T-helper 17 cell (primary cell): ENCODE measurements at regions not wholly inside any gene's neighbourhood (a gene's known extent, or its start where the extent isn't known, plus 50 kb on each side); places are given as distances from the start of the nearest gene placed in this dataset.

ENCODE experiments used
- ATAC-seq: fragments of 150-1000 bp; cut with Tn5 transposase; 2 replicates; pipeline ENCODE4 v1.10.0; 2021; ENCODE audit warnings: mild to moderate bottlenecking, moderate library complexity
- DNase-seq, 3 donors: peaks; one replicate each; pipeline versions ENCODE4 v3.0.0 to v3.0.0-alpha.2; 2020 to 2021
- H3K9me3 ChIP-seq: one replicate; pipeline ENCODE4 v1.7.0; 2013; ENCODE audit warnings: low read length, mild to moderate bottlenecking; ENCODE audit not compliant: control insufficient read depth, poor library complexity, severe bottlenecking
- H3K27ac Mint-ChIP-seq: one replicate; pipeline ENCODE4 v1.8.0; 2022; ENCODE audit warnings: mild to moderate bottlenecking, moderate library complexity, mixed read lengths
- H3K27me3 Mint-ChIP-seq: one replicate; pipeline ENCODE4 v1.8.0; 2022; ENCODE audit warnings: mixed read lengths
- H3K36me3 Mint-ChIP-seq: one replicate; pipeline ENCODE4 v1.8.0; 2022; ENCODE audit warnings: low read depth, mixed read lengths
- H3K4me1 Mint-ChIP-seq: one replicate; pipeline ENCODE4 v1.8.0; 2022; ENCODE audit warnings: mild to moderate bottlenecking, mixed read lengths
- H3K4me3 Mint-ChIP-seq: one replicate; pipeline ENCODE4 v1.8.0; 2022; ENCODE audit warnings: mild to moderate bottlenecking, moderate library complexity, mixed read lengths

DNA sequence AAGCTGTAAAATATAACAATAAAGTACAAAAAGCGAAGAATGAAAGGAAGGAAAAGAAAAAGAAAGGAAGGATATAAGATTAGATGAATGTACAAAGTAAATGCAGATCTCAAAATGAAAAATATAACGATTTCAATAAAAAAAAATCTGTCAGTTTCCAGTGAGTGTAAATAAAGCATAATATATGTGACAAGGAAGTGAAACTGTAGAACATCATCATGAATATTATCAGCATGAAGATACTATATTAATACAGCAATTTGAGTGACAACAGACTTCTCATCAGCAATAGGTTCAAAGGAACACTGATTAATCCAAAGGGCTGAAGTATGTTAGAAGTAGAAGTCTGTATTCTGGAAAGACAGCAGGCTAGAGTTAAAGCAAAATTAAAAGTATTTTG is 659.5 kb upstream of the MBL2 start:
- no peak for ATAC-seq
- DNase-seq = no peak
- Mint-ChIP-seq H3K27me3 (no peaks in the 10 kb centered on the region), H3K4me3 (no peak overlapping the region), H3K4me1 (no peaks in the 10 kb centered on the region), H3K36me3 (no peaks in the 10 kb centered on the region), H3K27ac (no peak overlapping the region)
- H3K9me3 ChIP-seq = no peaks in the 10 kb centered on the region

DNA sequence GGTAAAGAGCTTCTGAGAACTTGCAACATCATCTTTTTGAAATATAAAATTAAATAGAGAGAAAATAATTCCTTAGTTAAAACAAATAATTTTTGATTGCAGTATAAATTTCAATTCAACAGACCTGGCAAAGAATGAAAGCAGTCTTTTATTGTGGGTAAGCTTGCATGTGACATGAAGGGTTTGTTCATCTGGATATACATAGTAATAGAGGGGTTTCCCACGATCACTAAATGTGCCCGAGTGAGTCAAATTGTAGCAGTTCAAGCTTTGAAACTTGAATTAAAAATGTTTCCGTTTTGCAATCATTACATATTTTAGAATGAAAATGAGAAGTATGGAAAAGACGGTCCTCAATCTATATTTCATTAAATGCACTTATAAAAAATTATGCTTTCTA is 658.4 kb upstream of the MBL2 start:
- H3K9me3 ChIP-seq = no peaks in the 10 kb centered on the region
- H3K27me3 Mint-ChIP-seq = no peaks in the 10 kb centered on the region
- H3K27ac Mint-ChIP-seq = no peak overlapping the region
- H3K4me3 Mint-ChIP-seq = no peak overlapping the region
- no peaks in the 10 kb centered on the region for H3K4me1 Mint-ChIP-seq
- no peaks in the 10 kb centered on the region for H3K36me3 Mint-ChIP-seq
- ATAC-seq (no peak), DNase-seq (no peak)

DNA sequence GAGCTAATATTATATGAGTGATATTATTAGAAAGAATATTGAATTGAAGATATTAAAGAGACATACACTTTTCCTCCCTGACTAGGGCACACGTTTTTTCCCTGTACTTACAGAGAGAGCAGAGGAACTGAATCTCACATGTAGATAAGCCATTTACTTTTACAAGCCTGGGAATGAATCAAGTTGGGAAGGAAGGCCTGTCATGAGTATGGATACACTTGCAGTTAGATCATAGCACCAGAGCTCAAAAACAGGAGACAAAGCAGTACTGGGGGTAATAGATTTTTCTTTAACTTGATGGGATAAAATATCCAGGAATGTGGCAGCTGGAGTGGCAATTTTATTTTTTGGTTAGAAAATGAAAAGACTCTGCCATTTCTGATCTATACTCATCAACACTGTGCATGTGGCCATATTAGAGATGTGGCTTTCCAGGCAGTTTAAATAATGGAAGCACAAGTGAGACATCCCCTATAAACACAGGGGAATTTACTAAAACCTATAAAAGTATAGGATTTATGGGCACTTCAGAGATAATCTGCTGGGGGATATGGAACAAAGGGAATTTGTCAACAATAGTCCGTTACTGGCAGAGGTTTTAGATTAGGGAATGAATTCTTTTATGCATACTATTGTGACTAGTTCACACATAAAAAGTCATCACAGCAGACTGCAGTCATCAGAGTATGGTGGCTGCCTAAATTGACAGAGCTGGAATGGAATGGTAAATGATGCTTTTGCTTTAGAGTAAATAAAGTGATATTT is 657.7 kb upstream of the MBL2 start:
- ATAC-seq (no peak), DNase-seq (no peak)
- no peak overlapping the region for H3K4me3 Mint-ChIP-seq
- no peaks in the 10 kb centered on the region for H3K27me3 Mint-ChIP-seq
- H3K36me3 Mint-ChIP-seq = no peaks in the 10 kb centered on the region
- no peak overlapping the region for H3K27ac Mint-ChIP-seq
- no peaks in the 10 kb centered on the region for H3K9me3 ChIP-seq
- H3K4me1 Mint-ChIP-seq = no peaks in the 10 kb centered on the region

DNA sequence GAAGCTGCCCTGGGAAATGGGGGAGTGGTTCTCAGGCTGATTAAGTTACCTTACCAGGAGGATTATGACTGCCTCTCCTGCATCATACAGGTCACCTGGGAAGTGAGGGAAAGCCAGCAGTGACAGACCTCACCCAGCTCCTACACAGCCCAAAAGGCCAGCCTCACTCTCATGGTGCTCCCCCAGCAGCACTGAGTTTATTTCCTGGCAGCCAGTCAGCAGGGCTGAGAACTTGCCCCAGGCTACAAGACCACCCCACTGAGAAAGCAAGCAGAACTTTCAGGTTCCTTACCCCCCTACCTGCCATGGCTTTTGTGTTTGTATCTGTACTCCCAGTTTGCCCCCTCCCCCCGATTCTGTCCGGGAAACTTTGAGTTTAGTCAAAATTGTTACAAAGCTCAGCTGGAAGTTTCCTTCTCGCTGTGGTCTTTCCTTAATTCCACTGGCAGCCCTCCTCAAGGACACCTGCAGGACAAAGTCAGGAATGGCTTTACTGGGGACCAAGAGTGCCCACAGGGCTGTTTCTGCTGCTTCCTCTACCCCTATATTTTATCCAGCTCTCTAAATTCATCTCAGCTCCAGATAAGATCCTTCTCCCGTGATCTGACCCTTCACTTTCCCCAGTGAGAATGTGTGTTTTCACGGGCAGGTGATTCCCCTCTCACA is 649.8 kb upstream of the MBL2 start:
- Mint-ChIP-seq H3K27ac (no peak overlapping the region), H3K4me1 (no peaks in the 10 kb centered on the region), H3K4me3 (no peak overlapping the region), H3K27me3 (no peaks in the 10 kb centered on the region), H3K36me3 (no peaks in the 10 kb centered on the region)
- DNase-seq (no peak), ATAC-seq (no peak)
- no peaks in the 10 kb centered on the region for H3K9me3 ChIP-seq

DNA sequence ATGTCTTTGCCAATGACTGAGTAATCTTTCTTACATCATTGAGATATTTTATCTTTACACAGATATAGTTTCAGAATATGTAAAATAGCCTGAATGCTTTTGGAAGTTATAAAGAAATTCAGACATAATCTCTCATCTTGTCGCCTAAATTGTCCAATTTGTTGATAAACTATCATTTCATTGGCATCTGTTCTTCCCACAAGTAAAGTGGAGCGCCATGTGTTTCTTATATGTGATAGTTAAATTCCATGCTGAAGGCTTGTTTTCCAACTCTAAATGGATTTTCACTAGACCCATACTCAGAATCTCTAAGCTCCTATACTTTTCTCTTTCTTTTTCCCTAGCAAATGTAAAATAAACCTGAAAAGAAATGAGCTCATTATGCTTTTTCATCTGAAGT is 640.1 kb upstream of the MBL2 start:
- H3K4me3 Mint-ChIP-seq = no peak overlapping the region
- H3K9me3 ChIP-seq = no peaks in the 10 kb centered on the region
- no peak for ATAC-seq
- H3K36me3 Mint-ChIP-seq = no peaks in the 10 kb centered on the region
- no peaks in the 10 kb centered on the region for H3K4me1 Mint-ChIP-seq
- H3K27me3 Mint-ChIP-seq = no peaks in the 10 kb centered on the region
- DNase-seq = no peak
- no peak overlapping the region for H3K27ac Mint-ChIP-seq

DNA sequence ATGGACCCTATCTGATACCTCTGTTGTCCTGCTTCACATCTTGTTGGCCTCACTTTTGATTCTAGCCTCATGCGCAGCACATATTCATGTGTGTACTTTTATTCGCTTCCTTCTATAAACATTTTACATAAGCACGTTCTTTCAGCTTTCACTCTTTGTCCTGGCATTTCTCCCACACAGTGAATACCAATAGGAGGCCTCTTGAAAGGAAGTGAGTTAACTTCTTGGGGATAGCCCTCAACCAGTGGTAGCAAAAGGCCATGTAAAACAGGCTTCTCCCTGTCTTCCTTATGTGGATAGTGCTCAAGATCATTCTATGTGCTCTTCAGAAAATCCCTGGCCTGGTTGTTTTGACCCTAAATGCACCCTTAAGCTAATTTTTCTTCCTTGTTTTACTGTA is 633.9 kb upstream of the MBL2 start:
- no peaks in the 10 kb centered on the region for H3K27me3 Mint-ChIP-seq
- no peak overlapping the region for H3K4me3 Mint-ChIP-seq
- ATAC-seq (no peak), DNase-seq (no peak)
- no peaks in the 10 kb centered on the region for H3K36me3 Mint-ChIP-seq
- H3K4me1 Mint-ChIP-seq = no peaks in the 10 kb centered on the region
- H3K9me3 ChIP-seq = no peaks in the 10 kb centered on the region
- no peak overlapping the region for H3K27ac Mint-ChIP-seq

DNA sequence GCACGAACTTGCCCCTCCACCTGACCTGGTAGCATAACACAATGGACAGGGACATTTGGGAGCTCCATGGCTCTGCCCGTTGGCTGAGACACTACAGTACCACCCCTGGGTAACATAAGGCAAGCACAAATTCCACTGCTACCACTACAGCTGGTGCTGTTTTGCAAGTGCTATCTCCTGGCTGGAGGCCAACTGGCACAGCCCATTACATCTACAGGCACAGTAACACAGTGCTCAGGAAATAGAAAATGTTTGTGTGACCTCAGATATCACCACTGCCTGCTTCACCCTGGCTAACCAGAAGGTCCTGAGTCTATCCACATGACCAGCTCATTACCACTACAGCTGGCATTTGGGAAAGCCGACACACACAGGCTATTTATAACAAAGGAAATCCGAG is 631.1 kb upstream of the MBL2 start:
- Mint-ChIP-seq H3K4me3 (no peak overlapping the region), H3K27ac (no peak overlapping the region), H3K27me3 (no peaks in the 10 kb centered on the region), H3K4me1 (no peaks in the 10 kb centered on the region), H3K36me3 (no peaks in the 10 kb centered on the region)
- ATAC-seq (no peak), DNase-seq (no peak)
- no peaks in the 10 kb centered on the region for H3K9me3 ChIP-seq

DNA sequence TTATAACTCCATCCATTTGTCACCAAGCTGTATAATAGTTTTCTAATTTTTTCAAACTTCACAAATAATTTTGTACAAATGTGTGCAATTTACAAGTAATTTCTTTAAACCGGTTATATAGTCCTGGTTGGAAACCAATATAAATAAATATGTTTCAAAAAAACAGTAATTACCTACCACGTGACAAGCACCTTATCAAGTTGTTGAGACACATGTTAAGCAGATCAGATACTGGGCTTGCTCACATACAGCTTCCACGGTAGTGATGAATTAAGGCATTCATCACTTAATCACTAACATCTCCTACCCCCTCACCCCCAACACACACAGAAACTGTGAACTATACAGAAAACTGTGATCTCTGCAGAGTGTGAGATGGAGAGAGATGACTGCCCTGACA is 630.0 kb upstream of the MBL2 start:
- Mint-ChIP-seq H3K4me1 (no peaks in the 10 kb centered on the region), H3K36me3 (no peaks in the 10 kb centered on the region), H3K27ac (no peak overlapping the region), H3K4me3 (no peak overlapping the region), H3K27me3 (no peaks in the 10 kb centered on the region)
- DNase-seq (no peak), ATAC-seq (no peak)
- H3K9me3 ChIP-seq = no peaks in the 10 kb centered on the region

DNA sequence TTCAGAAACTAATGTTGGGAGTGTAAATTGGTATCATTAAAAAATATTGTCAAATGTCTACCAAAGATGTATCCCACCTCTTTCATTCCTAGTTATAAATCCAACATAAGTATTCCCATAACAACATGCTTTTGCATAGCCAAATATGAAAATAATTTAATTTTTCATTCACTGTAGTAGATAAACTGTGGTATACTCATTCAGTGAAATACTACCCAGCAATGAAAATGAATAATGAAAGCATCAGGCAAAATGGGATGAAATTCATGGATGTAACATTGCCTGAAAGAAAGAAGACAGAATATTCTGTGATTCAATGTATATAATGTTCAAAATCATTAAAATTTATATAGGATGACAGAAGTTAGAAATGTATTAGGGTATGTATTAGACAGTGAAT is 629.0 kb upstream of the MBL2 start:
- no peak overlapping the region for H3K27ac Mint-ChIP-seq
- ATAC-seq = no peak
- no peaks in the 10 kb centered on the region for H3K9me3 ChIP-seq

DNA sequence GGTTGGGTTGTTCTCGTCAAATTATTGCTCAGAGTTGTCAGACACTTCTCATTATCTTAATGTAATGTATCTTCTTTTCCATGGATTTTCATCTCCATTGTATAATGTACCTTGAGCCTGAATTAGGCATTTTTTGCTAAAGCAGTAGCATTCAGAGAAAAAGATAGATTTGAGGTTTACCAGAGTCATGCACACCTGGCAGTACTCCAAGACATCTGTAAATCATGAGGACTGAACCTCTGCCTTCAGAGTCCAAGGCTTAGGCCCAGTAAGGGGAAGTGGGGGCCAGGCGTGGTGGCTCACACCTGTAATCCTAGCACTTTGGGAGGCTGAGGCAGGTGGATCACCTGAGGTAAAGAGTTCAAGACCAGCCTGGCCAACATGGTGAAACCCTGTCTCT is 624.3 kb upstream of the MBL2 start:
- Mint-ChIP-seq H3K27ac (no peak overlapping the region), H3K4me3 (no peak overlapping the region), H3K4me1 (no peaks in the 10 kb centered on the region), H3K27me3 (no peaks in the 10 kb centered on the region), H3K36me3 (no peaks in the 10 kb centered on the region)
- DNase-seq (no peak), ATAC-seq (no peak)
- no peaks in the 10 kb centered on the region for H3K9me3 ChIP-seq

More for the DNA sequence above, 629.0 kb upstream of the MBL2 start:
- Mint-ChIP-seq H3K4me3 (no peak overlapping the region), H3K4me1 (no peaks in the 10 kb centered on the region), H3K27me3 (no peaks in the 10 kb centered on the region), H3K36me3 (no peaks in the 10 kb centered on the region)
- DNase-seq = no peak

DNA sequence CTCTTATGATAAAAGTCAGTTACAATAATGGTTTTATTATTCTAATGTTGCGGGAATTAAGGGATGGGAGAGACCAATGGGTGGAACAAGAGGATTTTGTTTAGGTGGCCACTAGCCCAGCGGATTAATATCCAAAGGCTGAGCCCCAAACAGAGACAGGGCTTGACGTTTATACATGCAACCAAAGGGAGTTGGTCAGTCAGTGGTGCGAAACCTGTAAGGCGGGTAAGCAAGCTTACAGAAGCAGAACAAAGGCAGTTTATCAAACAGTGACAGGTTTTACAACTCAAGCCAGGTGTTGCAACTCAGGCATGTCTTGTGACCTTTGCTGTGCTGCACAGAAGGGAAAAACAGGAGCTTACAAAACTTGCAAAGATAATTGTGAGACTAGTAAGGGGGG is 622.9 kb upstream of the MBL2 start:
- ATAC-seq = no peak
- H3K9me3 ChIP-seq = no peaks in the 10 kb centered on the region
- no peak overlapping the region for H3K4me3 Mint-ChIP-seq
- no peak overlapping the region for H3K27ac Mint-ChIP-seq
- no peaks in the 10 kb centered on the region for H3K4me1 Mint-ChIP-seq
- no peaks in the 10 kb centered on the region for H3K36me3 Mint-ChIP-seq
- H3K27me3 Mint-ChIP-seq = no peaks in the 10 kb centered on the region
- no peak for DNase-seq

DNA sequence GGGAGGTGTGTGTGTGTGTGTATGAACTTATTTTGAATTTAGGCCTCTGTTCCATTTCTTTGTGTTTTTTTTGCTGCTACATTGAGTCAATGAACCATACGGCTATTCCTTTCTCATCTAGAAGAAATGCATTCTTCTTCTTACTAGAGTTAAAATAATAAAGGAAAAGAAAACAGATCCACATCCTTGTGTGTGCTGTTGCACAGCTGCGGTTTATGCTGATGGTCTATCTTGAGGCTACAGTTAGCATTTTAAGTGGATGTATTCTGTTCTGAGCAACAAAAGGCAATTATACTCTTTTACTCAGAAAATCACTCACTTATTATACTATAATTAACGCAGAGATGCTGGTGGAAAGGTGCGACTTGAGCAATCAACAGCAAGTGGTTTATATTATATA is 615.0 kb upstream of the MBL2 start:
- DNase-seq (no peak), ATAC-seq (no peak)
- Mint-ChIP-seq H3K36me3 (no peaks in the 10 kb centered on the region), H3K27ac (no peak overlapping the region), H3K4me3 (no peak overlapping the region), H3K27me3 (no peaks in the 10 kb centered on the region), H3K4me1 (no peaks in the 10 kb centered on the region)
- peaks cover 3% of the 10 kb centered on the region for H3K9me3 ChIP-seq

DNA sequence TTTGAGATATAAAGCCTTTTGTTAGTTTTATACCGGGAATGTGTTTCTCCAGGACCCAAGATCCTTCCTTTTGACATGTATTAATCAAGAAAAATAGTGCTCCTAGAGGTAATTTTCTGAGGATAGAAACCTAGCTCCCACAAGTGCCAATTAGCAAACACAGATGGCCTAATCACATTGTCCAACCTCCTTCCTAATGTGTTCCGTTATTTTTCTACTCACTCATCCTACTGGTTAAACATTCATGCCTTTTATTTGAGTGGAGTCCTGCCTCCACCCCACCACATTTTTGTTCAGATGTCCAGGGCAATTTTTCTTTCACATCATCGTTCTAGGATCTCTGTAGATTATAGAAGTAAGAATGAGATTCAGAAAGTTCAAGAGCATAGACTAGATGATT is 610.0 kb upstream of the MBL2 start:
- H3K27ac Mint-ChIP-seq = no peak overlapping the region
- ATAC-seq = no peak

DNA sequence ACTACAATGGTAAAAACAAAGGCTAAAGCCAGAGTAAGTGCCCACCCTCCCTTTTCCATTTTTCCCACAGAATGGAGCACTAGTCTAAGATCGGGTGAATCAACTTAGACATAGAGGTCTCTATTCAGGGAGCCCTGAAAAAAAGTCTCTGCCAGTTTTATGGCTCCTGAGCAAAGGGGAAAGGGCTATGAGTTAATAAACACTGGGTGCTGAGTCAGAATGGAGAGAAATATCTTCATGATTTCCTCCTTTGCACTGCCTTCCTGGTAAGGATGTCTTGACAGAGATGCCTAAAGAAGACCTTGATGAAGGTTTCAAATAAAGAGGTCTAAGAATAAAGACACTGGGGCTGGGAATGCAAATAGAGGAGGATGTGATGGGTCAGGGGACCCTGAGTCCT is 607.4 kb upstream of the MBL2 start:
- DNase-seq (no peak), ATAC-seq (no peak)
- no peak overlapping the region for H3K27ac Mint-ChIP-seq
- H3K4me3 Mint-ChIP-seq = no peak overlapping the region
- H3K9me3 ChIP-seq = no peaks in the 10 kb centered on the region
- no peaks in the 10 kb centered on the region for H3K4me1 Mint-ChIP-seq
- H3K27me3 Mint-ChIP-seq = no peaks in the 10 kb centered on the region
- no peaks in the 10 kb centered on the region for H3K36me3 Mint-ChIP-seq

More for the DNA sequence above, 610.0 kb upstream of the MBL2 start:
- Mint-ChIP-seq H3K27me3 (no peaks in the 10 kb centered on the region), H3K4me1 (no peaks in the 10 kb centered on the region), H3K36me3 (no peaks in the 10 kb centered on the region), H3K4me3 (no peak overlapping the region)
- no peaks in the 10 kb centered on the region for H3K9me3 ChIP-seq
- no peak for DNase-seq
